CD4-positive, alpha-beta T cell treated with Interleukin-17A for 1 hour (primary cell): ENCODE measurements at regions not wholly inside any gene's neighbourhood (a gene's known extent, or its start where the extent isn't known, plus 50 kb on each side); places are given as distances from the start of the nearest gene placed in this dataset.
A peak's percentile ranks its signal among the peaks of the same experiment; 100 is the strongest.

Experiments
- DNase-seq: peaks from one replicate; pipeline ENCODE4 v3.0.0-alpha.2; 2020

DNA sequence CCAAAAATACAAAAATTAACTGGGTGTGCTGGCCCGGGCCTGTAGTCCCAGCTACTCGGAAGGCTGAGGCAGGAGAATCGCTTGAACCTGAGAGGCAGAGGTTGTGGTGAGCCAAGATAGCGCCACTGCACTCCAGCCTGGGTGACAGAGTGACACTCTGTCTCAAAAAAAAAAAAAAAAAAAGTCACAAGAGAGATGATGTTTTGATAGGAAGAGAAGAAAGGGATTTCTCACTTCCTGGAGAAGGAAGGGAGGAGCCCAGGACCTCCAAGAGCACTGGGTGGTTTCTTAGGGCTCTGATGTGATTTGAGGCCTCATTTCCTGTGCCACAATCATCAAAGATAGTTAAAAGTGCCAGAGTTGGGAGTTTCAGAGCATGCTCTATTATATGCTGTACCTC is 1048.3 kb downstream of the BCL11B start:
- peak; percentile 87 for DNase-seq

GRCh38 chr14:98226411-98226810 is 1045.6 kb downstream of the BCL11B start:
- no peak for DNase-seq

GRCh38 chr14:98227000-98227726 is 1044.8 kb downstream of the BCL11B start:
- peak; percentile 46 for DNase-seq

DNA sequence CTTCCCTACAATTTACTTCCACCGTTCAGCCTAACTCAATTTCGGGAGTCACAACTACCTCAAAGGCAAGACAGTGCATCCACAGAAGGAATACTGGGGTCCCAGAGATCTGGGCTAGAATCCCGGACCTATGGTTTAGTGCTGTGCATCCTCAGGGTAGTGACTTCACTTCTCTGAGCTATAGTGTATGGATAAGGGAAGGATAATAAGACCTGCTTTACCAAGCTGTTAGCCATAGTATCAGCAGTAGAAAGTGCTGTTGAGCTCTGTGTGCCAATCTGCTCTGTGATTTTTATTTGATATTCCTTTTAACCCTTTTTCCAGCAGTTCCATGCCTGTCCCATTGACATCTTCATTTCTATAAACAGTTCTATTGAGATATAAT is 1044.3 kb downstream of the BCL11B start:
- no peak for DNase-seq

DNA sequence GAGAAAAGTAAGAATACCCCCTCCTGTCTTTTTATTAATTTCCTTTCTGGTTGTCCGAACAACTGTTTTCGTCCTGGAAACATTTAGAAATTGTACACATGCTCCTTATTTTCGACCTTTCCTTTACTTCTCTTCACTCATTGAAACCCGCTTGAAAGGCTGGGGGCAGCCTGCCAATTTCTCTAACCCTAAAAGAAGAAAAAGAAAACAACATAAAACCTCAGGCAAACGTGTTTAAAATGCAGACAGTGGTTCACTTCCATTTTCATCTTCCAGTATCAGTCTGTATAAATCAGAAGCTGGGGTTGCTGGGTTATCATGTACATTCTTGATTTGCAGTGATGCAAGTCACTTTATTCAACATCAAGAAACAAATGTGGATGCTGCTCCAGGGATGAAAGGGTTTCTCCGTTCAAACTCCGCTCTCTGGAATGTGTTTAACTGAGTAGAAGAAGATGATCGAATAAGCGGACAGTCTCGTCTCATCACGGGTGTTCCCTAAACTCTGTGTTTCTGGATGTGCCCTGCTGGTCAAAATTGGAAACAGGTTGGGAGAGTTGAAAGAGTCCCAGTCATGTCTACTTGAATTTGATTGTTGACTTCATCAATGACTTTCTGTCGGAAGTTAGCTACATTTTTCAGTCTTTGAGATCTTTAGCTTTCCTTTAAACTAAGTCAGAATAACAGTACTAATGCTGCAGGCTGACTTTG is 1042.2 kb downstream of the BCL11B start:
- DNase-seq, result no peak

DNA sequence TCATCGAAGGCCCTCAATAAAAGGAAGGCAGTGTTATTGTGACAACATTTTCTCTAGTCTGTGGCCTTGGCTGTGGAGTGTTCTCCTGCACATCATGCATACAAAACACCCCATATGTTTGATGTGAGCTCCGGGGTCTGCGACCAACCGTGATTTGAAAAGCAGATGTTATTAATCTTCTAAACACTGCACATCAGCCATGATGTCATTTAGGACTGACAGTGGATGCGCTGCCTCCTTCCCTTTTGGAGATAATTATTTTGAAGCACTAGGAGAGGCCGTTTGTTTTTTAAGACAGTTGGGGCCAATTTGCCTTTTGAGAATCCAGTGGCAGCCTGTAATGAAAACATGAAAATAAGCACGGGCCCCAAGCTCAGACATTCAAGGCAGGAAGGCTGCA is 1041.6 kb downstream of the BCL11B start:
- DNase-seq, result no peak

GRCh38 chr14:98231210-98231609 is 1040.8 kb downstream of the BCL11B start:
- DNase-seq, result no peak

- no peak for DNase-seq
Observed at GRCh38 chr14:98233656-98234055, 1038.3 kb downstream of the BCL11B start.

DNA sequence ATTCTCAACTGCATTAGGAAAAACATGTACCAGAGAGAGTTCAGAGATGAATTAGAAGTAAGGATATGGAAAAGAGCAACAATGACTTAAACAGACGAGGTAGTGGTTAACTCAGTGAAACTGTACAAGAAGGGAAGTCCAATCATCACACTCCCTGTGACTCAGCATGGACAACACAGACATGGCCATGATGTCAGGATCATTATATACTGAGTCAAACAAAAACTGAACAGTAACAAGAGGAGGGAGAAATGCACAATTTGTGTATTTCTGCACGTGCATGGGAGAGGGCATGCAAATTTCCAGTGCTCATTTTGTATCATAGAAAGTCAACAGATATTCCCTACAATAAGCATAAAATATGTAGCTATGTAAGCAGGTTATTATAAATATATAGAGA is 1037.8 kb downstream of the BCL11B start:
- DNase-seq, result no peak

GRCh38 chr14:98236314-98236713 is 1035.7 kb downstream of the BCL11B start:
- DNase-seq, result no peak

DNA sequence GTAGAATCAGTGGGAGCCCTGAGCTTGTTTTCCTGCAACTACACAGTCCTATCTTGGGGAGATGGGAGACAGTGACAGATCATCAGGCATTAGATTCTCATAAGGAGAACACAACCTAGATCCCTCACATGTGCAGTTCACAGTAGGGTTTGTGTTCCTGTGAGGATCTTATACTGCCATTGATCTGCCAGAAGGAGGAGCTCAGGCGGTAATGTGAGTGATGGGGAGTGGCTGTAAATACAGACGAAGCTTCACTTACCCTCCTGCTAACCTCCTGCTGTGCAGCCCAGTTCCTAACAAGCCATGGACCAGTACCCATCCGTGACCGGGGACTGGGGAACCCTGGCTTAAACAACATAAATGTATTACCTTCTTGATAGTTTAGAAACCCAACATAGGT is 1034.1 kb downstream of the BCL11B start:
- no peak for DNase-seq

- no peak for DNase-seq
Observed at GRCh38 chr14:98240376-98240775, 1031.6 kb downstream of the BCL11B start.

GRCh38 chr14:98242903-98243302 is 1029.1 kb downstream of the BCL11B start:
- no peak for DNase-seq

DNA sequence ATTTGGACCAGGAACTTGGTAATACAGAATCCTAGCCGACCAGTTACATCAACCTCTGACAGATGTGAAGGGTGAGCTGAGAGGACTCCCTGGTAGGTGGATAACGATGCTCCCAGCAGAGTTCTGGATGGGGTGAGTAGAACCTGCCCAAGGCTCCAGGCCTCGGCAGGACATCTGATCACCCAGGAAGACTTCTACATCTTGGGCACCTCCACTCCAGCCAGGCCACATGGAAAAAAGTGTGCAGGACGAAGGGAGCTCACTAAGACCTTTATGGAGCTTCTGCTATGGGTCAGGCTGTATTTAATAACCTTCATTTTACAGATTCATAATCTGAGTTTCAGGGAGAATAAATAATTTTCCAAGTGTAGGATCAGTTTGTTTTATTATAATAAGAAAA is 1028.7 kb downstream of the BCL11B start:
- DNase-seq, result no peak

- no peak for DNase-seq
Observed at GRCh38 chr14:98244162-98244948, 1027.6 kb downstream of the BCL11B start.

GRCh38 chr14:98244966-98245569 is 1026.9 kb downstream of the BCL11B start:
- DNase-seq, result no peak

- no peak for DNase-seq
Observed at GRCh38 chr14:98249057-98249456, 1022.9 kb downstream of the BCL11B start.

DNA sequence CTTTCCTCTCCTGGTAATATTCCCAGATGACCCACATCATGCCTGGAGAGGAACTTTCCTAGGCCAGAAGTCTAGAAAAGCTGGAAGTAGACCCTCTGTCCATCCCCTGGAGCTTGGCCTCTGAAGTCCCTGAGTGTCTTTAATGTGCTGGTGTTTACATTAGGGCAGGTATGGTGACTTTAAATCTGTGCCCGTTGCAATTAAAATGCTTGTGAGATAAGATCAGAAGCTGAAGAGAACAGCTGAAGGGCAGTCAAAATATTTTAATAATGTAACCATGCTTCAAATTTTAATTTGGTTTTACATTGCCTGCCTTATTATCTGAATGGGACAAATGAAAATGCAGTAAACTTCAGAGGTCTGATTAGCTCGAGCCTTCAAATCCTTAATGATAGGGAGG is 1022.5 kb downstream of the BCL11B start:
- no peak for DNase-seq

DNA sequence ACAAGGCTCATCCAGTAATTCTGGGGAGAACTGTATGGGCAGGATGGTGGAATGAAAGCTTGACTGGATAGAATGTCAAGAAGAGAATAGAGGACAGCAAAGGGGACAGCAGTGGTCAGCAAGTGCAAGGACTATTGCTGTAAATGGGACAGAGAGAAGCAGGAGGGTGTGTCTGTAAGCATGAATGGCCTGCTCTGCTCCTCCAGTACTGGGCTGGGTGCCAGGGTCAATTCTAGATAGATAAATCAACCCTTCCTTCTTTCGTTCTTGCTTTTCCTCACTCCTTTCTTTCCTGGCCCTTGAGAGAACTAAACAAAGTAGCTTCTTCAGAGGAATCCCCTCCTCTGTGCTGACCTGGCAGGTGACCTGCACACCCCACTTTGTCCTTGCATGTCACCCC is 1019.2 kb downstream of the BCL11B start:
- no peak for DNase-seq

- DNase-seq, result no peak
Observed at GRCh38 chr14:98259881-98260280, 1012.1 kb downstream of the BCL11B start.

GRCh38 chr14:98262566-98262965 is 1009.4 kb downstream of the BCL11B start:
- DNase-seq, result no peak

GRCh38 chr14:98269533-98269932 is 1002.5 kb downstream of the BCL11B start:
- no peak for DNase-seq

DNA sequence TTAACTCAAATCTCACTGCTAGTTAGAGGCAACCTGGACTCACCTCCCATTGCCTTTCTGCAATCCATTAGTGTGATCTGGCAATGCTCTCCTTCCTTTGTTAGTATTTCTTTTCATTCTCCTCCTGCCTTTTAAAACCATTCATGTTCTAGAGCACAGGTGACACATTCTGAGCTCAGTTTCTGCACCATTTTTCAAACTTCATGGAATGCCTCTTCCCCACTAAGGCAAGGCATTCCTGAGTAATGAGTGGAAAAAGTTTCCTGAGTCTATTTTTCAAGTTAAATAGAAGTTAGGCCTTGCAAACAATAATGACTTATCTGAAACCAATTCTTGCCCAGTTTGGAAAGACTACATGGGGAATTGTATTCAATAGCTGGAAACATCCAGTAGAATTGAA is 1001.8 kb downstream of the BCL11B start:
- DNase-seq, result no peak

- DNase-seq, result no peak
Observed at GRCh38 chr14:98274596-98274995, 997.4 kb downstream of the BCL11B start.
